HepG2 (cell line): ENCODE measurements at regions not wholly inside any gene's neighbourhood (a gene's known extent, or its start where the extent isn't known, plus 50 kb on each side); places are given as distances from the start of the nearest gene placed in this dataset.
A peak's percentile ranks its signal among the peaks of the same experiment; 100 is the strongest.
"Not testable (repeated sequence)": the region's sequence is repeated elsewhere in the genome, so short reads cannot be mapped to it uniquely, and the experiment has no call there.

ENCODE experiments used
- ATAC-seq: fragments of 200-7000 bp; cut with Tn5 transposase; 3 replicates; pipeline ENCODE4 v1.9.1; 2020; ENCODE audit warnings: mild to moderate bottlenecking, moderate library complexity
- BruUV-seq: library from RNA; stranded (reverse); fragments of 400-500 nt; replicated peaks from 2 replicates; lab custom pipeline; 2021; lab: Mats Ljungman, UMichigan
- CTCF ChIA-PET: fragments of 300-600 bp; formaldehyde crosslinking; extraction: SDS; loops from one replicate; lab custom pipeline; 2021; ENCODE audit warnings: low total read pairs, inconsistent platforms, low intra/inter-chr PET ratio; lab: Yijun Ruan, JAX
- POLR2A ChIA-PET: fragments of 350-600 bp; sonication (Branson Sonifier 250); formaldehyde crosslinking; loops from one replicate; lab custom pipeline; 2020; ENCODE audit warnings: antibody characterized with exemption, inconsistent platforms; lab: Yijun Ruan, JAX
- DNase-seq: peaks from one replicate; pipeline ENCODE4 v3.0.0-alpha.2; 2015; ENCODE audit warnings: low spot score
- FAIRE-seq: peaks from 3 replicates; lab custom pipeline; 2011; peaks lifted over from hg19 to GRCh38; lab: Jason Lieb, UNC
- H2AFZ ChIP-seq: one replicate; pipeline ENCODE4 v1.6.1; 2011; ENCODE audit warnings: low read length, inconsistent platforms
- H3K27ac ChIP-seq: fragments of 300-600 bp; 3 replicates; pipeline ENCODE4 v1.8.0; 2011; ENCODE audit warnings: mixed run types, mild to moderate bottlenecking, mixed read lengths, low read length, inconsistent platforms; ENCODE audit not compliant: insufficient read depth; ENCODE audit errors: extremely low read length
- H3K27me3 ChIP-seq, 2 experiments: fragments of 200-600 bp in 1 of 2; 2 replicates in 1 of 2; 3 replicates in 1 of 2; pipeline versions ENCODE4 v1.6.0 to v1.8.0; 2011; ENCODE audit warnings: low read length in 2 of 2, mild to moderate bottlenecking in 2 of 2, moderate library complexity in 2 of 2, inconsistent platforms in 1 of 2; ENCODE audit not compliant: insufficient read depth in 2 of 2, control insufficient read depth in 1 of 2
- H3K36me3 ChIP-seq, 2 experiments: fragments of 200-600 bp in 1 of 2; replicated peaks in 1 of 2; 2 replicates in 1 of 2; 3 replicates in 1 of 2; pipeline versions ENCODE4 v1.5.1 to v1.8.0; 2011; ENCODE audit warnings: low read length in 2 of 2, inconsistent platforms in 1 of 2; ENCODE audit not compliant: insufficient read depth in 2 of 2, control insufficient read depth in 1 of 2
- H3K4me1 ChIP-seq: 2 replicates; pipeline ENCODE4 v1.5.1; 2012; ENCODE audit warnings: low read length, inconsistent platforms; ENCODE audit not compliant: insufficient read depth
- H3K4me2 ChIP-seq: 2 replicates; pipeline ENCODE4 v1.6.0; 2011; ENCODE audit warnings: low read depth, low read length, inconsistent platforms
- H3K4me3 ChIP-seq, 3 experiments: fragments of 200-600 bp in 1 of 3; sonication (generic), shearing (Covaris generic) in 1 of 3; replicated peaks in 1 of 3; 2 replicates each; pipeline ENCODE4 v1.5.1; 2011 to 2016; ENCODE audit warnings: low read length in 3 of 3, inconsistent platforms in 2 of 3, low read depth in 2 of 3, mild to moderate bottlenecking in 2 of 3, control low read depth in 1 of 3, mixed read lengths in 1 of 3; ENCODE audit not compliant: insufficient read depth in 1 of 3
- H3K79me2 ChIP-seq: one replicate; pipeline ENCODE4 v1.6.1; 2011; ENCODE audit warnings: low read length, inconsistent platforms; ENCODE audit not compliant: insufficient read depth
- H3K9ac ChIP-seq: 2 replicates; pipeline ENCODE4 v1.6.0; 2011; ENCODE audit warnings: mild to moderate bottlenecking, low read depth, low read length, inconsistent platforms; ENCODE audit not compliant: insufficient read depth
- H3K9me3 ChIP-seq: 2 replicates; pipeline ENCODE4 v1.5.1; 2012; ENCODE audit warnings: mild to moderate bottlenecking, low read length
- H4K20me1 ChIP-seq: 2 replicates; pipeline ENCODE4 v1.6.0; 2011; ENCODE audit warnings: inconsistent platforms, mild to moderate bottlenecking, low read length, moderate library complexity; ENCODE audit not compliant: insufficient read depth
- BRD4 ChIP-seq: sonication (generic); formaldehyde crosslinking; IDR thresholded peaks from 2 replicates; pipeline ENCODE4 v1.4.0; 2020; ENCODE audit warnings: missing genetic modification reagents
- GATAD2A ChIP-seq: IDR thresholded peaks from 2 replicates; pipeline ENCODE4 v1.6.1; 2016
- KDM5A ChIP-seq: fragments of 200-600 bp; sonication (generic); IDR thresholded peaks from 2 replicates; pipeline ENCODE4 v1.7.0; 2018; ENCODE audit warnings: antibody characterized with exemption, mild to moderate bottlenecking, low read length, borderline replicate concordance
- MAFF ChIP-seq: IDR thresholded peaks from 2 replicates; pipeline ENCODE4 v1.6.1; 2011; ENCODE audit warnings: low read depth, low read length, improper control_type of control experiment
- MAFK ChIP-seq, 2 experiments: IDR thresholded peaks in 1 of 2; conservative IDR thresholded peaks in 1 of 2; 2 replicates each; pipeline ENCODE4 v1.6.1; 2011; ENCODE audit warnings: improper control_type of control experiment in 2 of 2, low read length in 2 of 2
- SMARCC2 ChIP-seq: fragments of 450-650 bp; IDR thresholded peaks from 2 replicates; pipeline ENCODE4 v1.6.1; 2017; ENCODE audit warnings: antibody characterized with exemption, mild to moderate bottlenecking
- ZNF546 ChIP-seq: sonication (generic); formaldehyde crosslinking; conservative IDR thresholded peaks from 2 replicates; pipeline ENCODE4 v1.8.1; 2023; ENCODE audit warnings: mild to moderate bottlenecking, missing genetic modification reagents
- ZNF609 ChIP-seq: sonication (generic); formaldehyde crosslinking; IDR thresholded peaks from 2 replicates; pipeline ENCODE4 v1.4.0; 2020; ENCODE audit warnings: mild to moderate bottlenecking, missing genetic modification reagents, borderline replicate concordance
- ZNF879 ChIP-seq: sonication (generic); formaldehyde crosslinking; IDR thresholded peaks from 2 replicates; pipeline ENCODE4 v1.8.1; 2023; ENCODE audit warnings: missing genetic modification reagents
- WGBS: methylation state at CpG from one replicate; pipeline ENCODE4 v1.1.6; 2017; ENCODE audit warnings: low lambda C conversion rate; 5-methylcytosine and 5-hydroxymethylcytosine counted together
- in situ Hi-C: cut with HindIII; loops from 2 replicates; pipeline ENCODE4 v1.10.0; 2017; ENCODE audit warnings: low pct_unique_long_range_greater_than_20kb; ENCODE audit not compliant: extremely low pct_ligation_motif_present
- intact Hi-C: fragments of 100-400 bp; cut with micrococcal nuclease; formaldehyde crosslinking; loops from one replicate; pipeline ENCODE4 v1.10.0; 2022; ENCODE audit not compliant: unreplicated experiment

GRCh38 chr11:130984241-130984640 is 68.0 kb upstream of the SNX19 start:
- H3K9ac ChIP-seq, H3K4me1 ChIP-seq, H3K36me3 ChIP-seq, H3K9me3 ChIP-seq, in situ Hi-C loops, H2AFZ ChIP-seq, H4K20me1 ChIP-seq, FAIRE-seq, H3K79me2 ChIP-seq, H3K4me3 ChIP-seq, H3K27ac ChIP-seq, DNase-seq, BruUV-seq, CTCF ChIA-PET, intact Hi-C loops, ATAC-seq, POLR2A ChIA-PET, H3K27me3 ChIP-seq, H3K4me2 ChIP-seq: not testable (repeated sequence)
- WGBS = 41% methylated on average over 16 of the region's 16 CpGs

GRCh38 chr11:130992788-130993187 is 76.5 kb upstream of the SNX19 start:
- no TSS peak for BruUV-seq
- POLR2A ChIA-PET = no interaction called here
- H3K9me3 ChIP-seq = no peaks in the 10 kb centered on the region
- no peak overlapping the region for H3K9ac ChIP-seq
- no peak overlapping the region for H3K27ac ChIP-seq
- DNase-seq (no peak), ATAC-seq (no peak), FAIRE-seq (no peak)
- H3K4me3 ChIP-seq = no peak overlapping the region
- no peaks in the 10 kb centered on the region for H3K4me1 ChIP-seq
- no peaks in the 10 kb centered on the region for H3K79me2 ChIP-seq
- intact Hi-C loops = no loop called here
- H3K4me2 ChIP-seq = no peak overlapping the region
- CTCF ChIA-PET = no interaction called here
- no peaks in the 10 kb centered on the region; a peak in 1 of 5 replicates for H3K27me3 ChIP-seq
- 56% methylated on average over 7 of the region's 7 CpGs for WGBS
- no peak overlapping the region for H2AFZ ChIP-seq
- H4K20me1 ChIP-seq = no peaks in the 10 kb centered on the region
- in situ Hi-C loops = no loop called here
- H3K36me3 ChIP-seq = no peaks in the 10 kb centered on the region
- TF ChIP-seq ZNF546 (CRISPR knock-in tag) (no peak), BRD4 (CRISPR knock-in tag) (no peak), ZNF609 (CRISPR knock-in tag) (no peak), GATAD2A (CRISPR knock-in tag) (no peak), KDM5A (no peak), MAFK (conservative IDR thresholded peaks at IDR 0.05 in 1 of 2, IDR thresholded peaks at IDR 0.05 in 1 of 2; ENCODE audit: low read length in 2 of 2) (peak; percentile 75 to 88), MAFF (peak; percentile 81), ZNF879 (CRISPR knock-in tag) (no peak), SMARCC2 (no peak)
